Gastroesophageal sphincter (tissue), 4 donors: ENCODE measurements at regions not wholly inside any gene's neighbourhood (a gene's known extent, or its start where the extent isn't known, plus 50 kb on each side); places are given as distances from the start of the nearest gene placed in this dataset.

ENCODE experiments used
- ATAC-seq: fragments of 150-250 bp; one replicate; pipeline ENCODE4 v1.9.1; 2016; ENCODE audit warnings: mild to moderate bottlenecking, moderate library complexity
- H3K27ac ChIP-seq, 4 donors: fragments of 200-600 bp; sonication (generic) in 3 of 4; 1 replicate in 3 of 4; 2 replicates in 1 of 4; pipeline ENCODE4 v1.5.1; 2016 to 2019
- H3K27me3 ChIP-seq: fragments of 200-600 bp; sonication (generic); one replicate; pipeline ENCODE4 v1.5.1; 2019
- H3K36me3 ChIP-seq, 2 donors: fragments of 200-600 bp; sonication (generic); one replicate each; pipeline ENCODE4 v1.5.1; 2019; ENCODE audit warnings: control low read depth in 1 of 2
- H3K4me1 ChIP-seq, 3 donors: fragments of 200-600 bp; sonication (generic); 1 replicate in 2 of 3; 2 replicates in 1 of 3; pipeline ENCODE4 v1.5.1; 2016 to 2019; ENCODE audit warnings: control low read depth in 2 of 3
- H3K4me3 ChIP-seq, 2 donors: fragments of 200-600 bp; sonication (generic); one replicate each; pipeline ENCODE4 v1.5.1; 2019; ENCODE audit warnings: mild to moderate bottlenecking in 1 of 2, moderate library complexity in 1 of 2
- H3K9me3 ChIP-seq, 3 donors: fragments of 200-600 bp; sonication (generic); one replicate each; pipeline ENCODE4 v1.5.1; 2017 to 2019; ENCODE audit warnings: control low read depth in 2 of 3
- CTCF ChIP-seq, 4 experiments: fragments of 200-600 bp in 2 of 4; fragments of 450-650 bp in 2 of 4; sonication (generic) in 1 of 4; IDR thresholded peaks; one replicate each; pipeline ENCODE4 v1.5.1; 2017 to 2019; ENCODE audit warnings: antibody characterized with exemption in 4 of 4, mild to moderate bottlenecking in 2 of 4, moderate library complexity in 2 of 4
- EP300 ChIP-seq: sonication (generic); formaldehyde crosslinking; IDR thresholded peaks from one replicate; pipeline ENCODE4 v1.6.1; 2017; ENCODE audit warnings: antibody characterized with exemption, mild to moderate bottlenecking
- POLR2A ChIP-seq, 2 donors: fragments of 450-650 bp; IDR thresholded peaks; one replicate each; pipeline ENCODE4 v1.6.1; 2017; ENCODE audit warnings: antibody characterized with exemption in 2 of 2, mild to moderate bottlenecking in 2 of 2, moderate library complexity in 1 of 2
- POLR2AphosphoS5 ChIP-seq: sonication (generic); formaldehyde crosslinking; IDR thresholded peaks from one replicate; pipeline ENCODE4 v1.6.1; 2017; ENCODE audit warnings: antibody characterized with exemption
- WGBS, 2 donors: methylation state at CpG; one replicate each; pipeline ENCODE4 v1.1.5; 2018; ENCODE audit warnings: low coverage in 1 of 2; 5-methylcytosine and 5-hydroxymethylcytosine counted together

GRCh38 chr4:100042711-100043110 is 92.6 kb upstream of the H2AZ1 start:
- TF ChIP-seq POLR2AphosphoS5 (no peak), POLR2A (IDR thresholded peaks at IDR 0.05) (no peak), CTCF (IDR thresholded peaks at IDR 0.05) (no peak), EP300 (no peak)
- WGBS, 2 donors, result 41 to 53% methylated on average over 2 of the region's 2 CpGs
- ATAC-seq, result no peak
- Histone ChIP-seq H3K9me3 (no peaks in the 10 kb centered on the region), H3K4me3 (no peak overlapping the region), H3K4me1 (no peaks in the 10 kb centered on the region), H3K36me3 (no peaks in the 10 kb centered on the region), H3K27me3 (no peaks in the 10 kb centered on the region), H3K27ac (no peak overlapping the region)

GRCh38 chr4:100042235-100042634 is 92.2 kb upstream of the H2AZ1 start:
- Histone ChIP-seq H3K9me3 (no peaks in the 10 kb centered on the region), H3K36me3 (no peaks in the 10 kb centered on the region), H3K4me3 (no peak overlapping the region), H3K27ac (no peak overlapping the region), H3K4me1 (no peaks in the 10 kb centered on the region), H3K27me3 (no peaks in the 10 kb centered on the region)
- WGBS, 2 donors, result 59 to 67% methylated on average over 2 of the region's 2 CpGs
- TF ChIP-seq POLR2AphosphoS5 (no peak), CTCF (IDR thresholded peaks at IDR 0.05) (no peak), POLR2A (IDR thresholded peaks at IDR 0.05) (no peak), EP300 (no peak)
- ATAC-seq, result no peak

- WGBS, 2 donors, result 63 to 92% methylated on average over 2 to 4 of the region's 4 CpGs
- Histone ChIP-seq H3K27me3 (no peaks in the 10 kb centered on the region), H3K27ac (no peak overlapping the region), H3K4me1 (no peaks in the 10 kb centered on the region), H3K36me3 (no peaks in the 10 kb centered on the region), H3K4me3 (no peak overlapping the region), H3K9me3 (no peaks in the 10 kb centered on the region)
- TF ChIP-seq POLR2A (IDR thresholded peaks at IDR 0.05) (no peak), CTCF (IDR thresholded peaks at IDR 0.05) (no peak), POLR2AphosphoS5 (no peak), EP300 (no peak)
- no peak for ATAC-seq
Observed at GRCh38 chr4:100041646-100042045, 91.6 kb upstream of the H2AZ1 start.

GRCh38 chr4:100034023-100034664 is 84.1 kb upstream of the H2AZ1 start:
- WGBS, 2 donors, result 64 to 80% methylated on average over 2 of the region's 2 CpGs
- H3K27ac ChIP-seq, result no peak overlapping the region
- no peaks in the 10 kb centered on the region for H3K27me3 ChIP-seq
- TF ChIP-seq CTCF (IDR thresholded peaks at IDR 0.05), result no peak
- TF ChIP-seq POLR2AphosphoS5, result no peak
- TF ChIP-seq EP300, result no peak
- TF ChIP-seq POLR2A (IDR thresholded peaks at IDR 0.05), result no peak
- H3K36me3 ChIP-seq, result no peaks in the 10 kb centered on the region
- H3K4me1 ChIP-seq, result no peaks in the 10 kb centered on the region
- H3K4me3 ChIP-seq, result no peak overlapping the region
- ATAC-seq, result no peak
- H3K9me3 ChIP-seq, result no peaks in the 10 kb centered on the region

- TF ChIP-seq CTCF (IDR thresholded peaks at IDR 0.05) (no peak), POLR2A (IDR thresholded peaks at IDR 0.05) (no peak), POLR2AphosphoS5 (no peak), EP300 (no peak)
- Histone ChIP-seq H3K36me3 (no peaks in the 10 kb centered on the region), H3K27me3 (no peaks in the 10 kb centered on the region), H3K4me3 (no peak overlapping the region), H3K4me1 (peaks cover 0 to 7% (median 0%) of the 10 kb centered on the region in 3 donors), H3K27ac (no peak overlapping the region), H3K9me3 (no peaks in the 10 kb centered on the region)
- 84 to 90% methylated on average over 4 to 5 of the region's 5 CpGs for WGBS, 2 donors
- ATAC-seq, result no peak
Observed at GRCh38 chr4:100026066-100026465, 76.0 kb upstream of the H2AZ1 start.
